ENCODE measurements at regions not wholly inside any gene's neighbourhood (a gene's known extent, or its start where the extent isn't known, plus 50 kb on each side); places are given as distances from the start of the nearest gene placed in this dataset.

GRCh38 chr18:69326094-69326493 is 74.6 kb upstream of the DOK6 start:
- TF ChIP-seq POLR2A (IDR thresholded peaks at IDR 0.05) (no peak), CTCF (IDR thresholded peaks at IDR 0.05) (no peak)

Data from heart left ventricle (tissue), 13 donors.